Panc1 (cell line): ENCODE measurements at regions not wholly inside any gene's neighbourhood (a gene's known extent, or its start where the extent isn't known, plus 50 kb on each side); places are given as distances from the start of the nearest gene placed in this dataset.

Experiments
- POLR2AphosphoS5 ChIP-seq: IDR thresholded peaks from 2 replicates; pipeline ENCODE4 v1.6.1; 2012; ENCODE audit warnings: mild to moderate bottlenecking, low read depth, low read length, moderate library complexity
- TF ChIP-seq, protein P1 (sequence below): fragments of 450-650 bp; IDR thresholded peaks from 2 replicates; pipeline ENCODE4 v1.5.1; 2017; ENCODE audit warnings: mild to moderate bottlenecking

DNA sequence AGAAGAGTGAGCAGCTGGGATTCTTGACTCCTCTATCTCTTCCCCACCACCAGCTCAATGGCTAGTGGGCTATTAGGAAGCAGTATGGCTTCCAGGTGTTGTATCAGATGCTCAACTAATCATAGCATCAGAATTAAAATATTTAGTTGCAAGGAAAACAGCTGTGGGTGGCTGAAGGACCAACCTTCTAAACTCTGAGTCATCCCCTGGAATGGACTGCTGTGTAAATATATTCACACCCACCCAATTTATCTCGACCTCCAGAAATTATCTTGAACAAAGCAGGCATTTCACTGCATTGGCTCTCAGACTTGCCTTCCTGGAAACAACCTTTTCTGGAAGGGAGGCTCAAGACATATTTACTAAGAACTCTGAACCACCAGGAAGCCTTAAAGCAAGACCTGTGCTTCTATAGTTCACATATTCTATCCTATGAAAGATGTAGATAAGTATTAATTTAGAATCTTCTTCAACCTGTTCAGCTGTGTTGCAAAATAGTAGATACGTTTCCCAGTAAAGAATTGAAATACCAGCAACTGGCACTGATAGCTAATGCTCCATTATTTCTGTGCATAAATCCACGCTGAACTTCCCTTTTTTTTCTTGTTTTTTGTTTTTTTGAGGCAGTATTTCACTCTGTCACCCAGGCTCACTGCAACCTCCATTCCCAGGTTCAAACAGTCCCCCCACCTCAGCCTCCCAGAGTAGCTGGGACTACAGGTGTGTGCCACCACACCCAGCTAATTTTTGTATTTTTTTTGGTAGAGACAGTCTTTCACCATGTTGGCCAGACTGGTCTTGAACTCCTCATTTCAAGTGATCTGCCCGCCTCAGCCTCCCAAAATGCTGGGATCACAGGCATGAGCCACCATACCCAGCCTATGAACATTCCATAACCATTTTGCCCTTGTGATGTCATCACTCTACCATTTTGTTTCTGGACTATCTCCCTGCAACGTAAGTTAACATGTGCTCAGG is 56.9 kb upstream of the CD2AP start:
- TF ChIP-seq, protein P1, sequence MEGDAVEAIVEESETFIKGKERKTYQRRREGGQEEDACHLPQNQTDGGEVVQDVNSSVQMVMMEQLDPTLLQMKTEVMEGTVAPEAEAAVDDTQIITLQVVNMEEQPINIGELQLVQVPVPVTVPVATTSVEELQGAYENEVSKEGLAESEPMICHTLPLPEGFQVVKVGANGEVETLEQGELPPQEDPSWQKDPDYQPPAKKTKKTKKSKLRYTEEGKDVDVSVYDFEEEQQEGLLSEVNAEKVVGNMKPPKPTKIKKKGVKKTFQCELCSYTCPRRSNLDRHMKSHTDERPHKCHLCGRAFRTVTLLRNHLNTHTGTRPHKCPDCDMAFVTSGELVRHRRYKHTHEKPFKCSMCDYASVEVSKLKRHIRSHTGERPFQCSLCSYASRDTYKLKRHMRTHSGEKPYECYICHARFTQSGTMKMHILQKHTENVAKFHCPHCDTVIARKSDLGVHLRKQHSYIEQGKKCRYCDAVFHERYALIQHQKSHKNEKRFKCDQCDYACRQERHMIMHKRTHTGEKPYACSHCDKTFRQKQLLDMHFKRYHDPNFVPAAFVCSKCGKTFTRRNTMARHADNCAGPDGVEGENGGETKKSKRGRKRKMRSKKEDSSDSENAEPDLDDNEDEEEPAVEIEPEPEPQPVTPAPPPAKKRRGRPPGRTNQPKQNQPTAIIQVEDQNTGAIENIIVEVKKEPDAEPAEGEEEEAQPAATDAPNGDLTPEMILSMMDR = no peak
- no peak for TF ChIP-seq POLR2AphosphoS5
